ENCODE measurements at regions not wholly inside any gene's neighbourhood (a gene's known extent, or its start where the extent isn't known, plus 50 kb on each side); places are given as distances from the start of the nearest gene placed in this dataset.

DNA sequence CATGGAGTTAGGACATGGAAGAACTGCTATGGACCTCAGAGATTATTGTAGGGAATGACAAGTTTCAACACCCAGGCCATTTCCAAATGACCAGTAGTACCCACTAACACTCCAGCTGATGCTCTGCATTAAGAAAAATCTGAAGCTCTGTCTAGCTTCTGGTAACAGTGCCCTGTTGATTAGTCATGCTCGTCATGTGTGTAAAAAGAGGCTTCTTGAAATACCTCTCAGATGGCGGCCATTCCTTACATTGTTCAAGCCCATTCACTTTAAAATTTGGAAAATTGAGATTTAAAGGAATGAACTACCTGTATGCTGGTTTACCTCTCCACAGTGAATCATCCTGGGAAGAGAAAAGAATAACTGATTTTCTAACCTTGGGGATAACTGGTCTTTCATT lies 527.9 kb upstream of the ARGLU1 start:
- ChIA-PET POLR2A (no interaction called here), CTCF (no interaction called here)
- H3K36me3 Mint-ChIP-seq, result no peaks in the 10 kb centered on the region
- peaks cover 5% of the 10 kb centered on the region for H3K4me1 Mint-ChIP-seq
- no peaks in the 10 kb centered on the region for H3K9me3 Mint-ChIP-seq
- no peak overlapping the region for H3K4me3 Mint-ChIP-seq
- ATAC-seq (no peak), DNase-seq (ENCODE audit: low spot score) (no peak)
- no peak for TF ChIP-seq ZBTB21 (CRISPR knock-in tag; IDR thresholded peaks at IDR 0.05; ENCODE audit: borderline replicate concordance)
- H3K27me3 Mint-ChIP-seq (ENCODE audit: low read depth), result no peaks in the 10 kb centered on the region
- H3K27ac Mint-ChIP-seq, result no peak overlapping the region

- Mint-ChIP-seq H3K4me3 (no peak overlapping the region), H3K27me3 (ENCODE audit: low read depth) (no peaks in the 10 kb centered on the region), H3K4me1 (peaks cover 4% of the 10 kb centered on the region), H3K9me3 (no peaks in the 10 kb centered on the region), H3K36me3 (no peaks in the 10 kb centered on the region), H3K27ac (no peak overlapping the region)
- no peak for DNase-seq (ENCODE audit: low spot score)
- ATAC-seq, result no peak
- ChIA-PET POLR2A (no interaction called here), CTCF (no interaction called here)
- TF ChIP-seq ZNF671 (CRISPR knock-in tag; IDR thresholded peaks at IDR 0.05) (no peak), ATF1 (CRISPR knock-in tag; IDR thresholded peaks at IDR 0.05) (no peak), MYBL2 (CRISPR knock-in tag; IDR thresholded peaks at IDR 0.05) (no peak), ZNF396 (CRISPR knock-in tag; IDR thresholded peaks at IDR 0.05; ENCODE audit: borderline replicate concordance) (no peak), MXD4 (CRISPR knock-in tag; IDR thresholded peaks at IDR 0.05; ENCODE audit: borderline replicate concordance) (no peak), ZNF416 (CRISPR knock-in tag; IDR thresholded peaks at IDR 0.05) (no peak), TEAD1 (CRISPR knock-in tag; IDR thresholded peaks at IDR 0.05) (no peak), PRRX2 (CRISPR knock-in tag; IDR thresholded peaks at IDR 0.05) (no peak)
- TF ChIP-seq, protein P1, sequence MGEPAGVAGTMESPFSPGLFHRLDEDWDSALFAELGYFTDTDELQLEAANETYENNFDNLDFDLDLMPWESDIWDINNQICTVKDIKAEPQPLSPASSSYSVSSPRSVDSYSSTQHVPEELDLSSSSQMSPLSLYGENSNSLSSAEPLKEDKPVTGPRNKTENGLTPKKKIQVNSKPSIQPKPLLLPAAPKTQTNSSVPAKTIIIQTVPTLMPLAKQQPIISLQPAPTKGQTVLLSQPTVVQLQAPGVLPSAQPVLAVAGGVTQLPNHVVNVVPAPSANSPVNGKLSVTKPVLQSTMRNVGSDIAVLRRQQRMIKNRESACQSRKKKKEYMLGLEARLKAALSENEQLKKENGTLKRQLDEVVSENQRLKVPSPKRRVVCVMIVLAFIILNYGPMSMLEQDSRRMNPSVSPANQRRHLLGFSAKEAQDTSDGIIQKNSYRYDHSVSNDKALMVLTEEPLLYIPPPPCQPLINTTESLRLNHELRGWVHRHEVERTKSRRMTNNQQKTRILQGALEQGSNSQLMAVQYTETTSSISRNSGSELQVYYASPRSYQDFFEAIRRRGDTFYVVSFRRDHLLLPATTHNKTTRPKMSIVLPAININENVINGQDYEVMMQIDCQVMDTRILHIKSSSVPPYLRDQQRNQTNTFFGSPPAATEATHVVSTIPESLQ (CRISPR knock-in tag; IDR thresholded peaks at IDR 0.05), result no peak
- TF ChIP-seq, protein P2, sequence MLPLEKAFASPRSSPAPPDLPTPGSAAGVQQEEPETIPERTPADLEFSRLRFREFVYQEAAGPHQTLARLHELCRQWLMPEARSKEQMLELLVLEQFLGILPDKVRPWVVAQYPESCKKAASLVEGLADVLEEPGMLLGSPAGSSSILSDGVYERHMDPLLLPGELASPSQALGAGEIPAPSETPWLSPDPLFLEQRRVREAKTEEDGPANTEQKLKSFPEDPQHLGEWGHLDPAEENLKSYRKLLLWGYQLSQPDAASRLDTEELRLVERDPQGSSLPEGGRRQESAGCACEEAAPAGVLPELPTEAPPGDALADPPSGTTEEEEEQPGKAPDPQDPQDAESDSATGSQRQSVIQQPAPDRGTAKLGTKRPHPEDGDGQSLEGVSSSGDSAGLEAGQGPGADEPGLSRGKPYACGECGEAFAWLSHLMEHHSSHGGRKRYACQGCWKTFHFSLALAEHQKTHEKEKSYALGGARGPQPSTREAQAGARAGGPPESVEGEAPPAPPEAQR (CRISPR knock-in tag; IDR thresholded peaks at IDR 0.05), result no peak
Measured at GRCh38 chr13:107091861-107092260, 523.9 kb upstream of the ARGLU1 start.

GRCh38 chr13:107091428-107091827 lies 523.5 kb upstream of the ARGLU1 start:
- Mint-ChIP-seq H3K36me3 (no peaks in the 10 kb centered on the region), H3K27me3 (ENCODE audit: low read depth) (no peaks in the 10 kb centered on the region), H3K9me3 (no peaks in the 10 kb centered on the region), H3K27ac (no peak overlapping the region), H3K4me1 (peaks cover 8% of the 10 kb centered on the region), H3K4me3 (no peak overlapping the region)
- ATAC-seq (no peak), DNase-seq (ENCODE audit: low spot score) (no peak)
- TF ChIP-seq SP1 (CRISPR knock-in tag; conservative IDR thresholded peaks at IDR 0.05) (no peak), STAT6 (CRISPR knock-in tag; conservative IDR thresholded peaks at IDR 0.05; ENCODE audit: low read depth) (no peak), E2F1 (CRISPR knock-in tag; IDR thresholded peaks at IDR 0.05) (no peak), NFATC4 (CRISPR knock-in tag; IDR thresholded peaks at IDR 0.05) (no peak), FOXP4 (CRISPR knock-in tag; IDR thresholded peaks at IDR 0.05) (no peak)
- TF ChIP-seq, protein P3, sequence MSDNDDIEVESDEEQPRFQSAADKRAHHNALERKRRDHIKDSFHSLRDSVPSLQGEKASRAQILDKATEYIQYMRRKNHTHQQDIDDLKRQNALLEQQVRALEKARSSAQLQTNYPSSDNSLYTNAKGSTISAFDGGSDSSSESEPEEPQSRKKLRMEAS (CRISPR knock-in tag; IDR thresholded peaks at IDR 0.05), result no peak
- TF ChIP-seq, protein P4, sequence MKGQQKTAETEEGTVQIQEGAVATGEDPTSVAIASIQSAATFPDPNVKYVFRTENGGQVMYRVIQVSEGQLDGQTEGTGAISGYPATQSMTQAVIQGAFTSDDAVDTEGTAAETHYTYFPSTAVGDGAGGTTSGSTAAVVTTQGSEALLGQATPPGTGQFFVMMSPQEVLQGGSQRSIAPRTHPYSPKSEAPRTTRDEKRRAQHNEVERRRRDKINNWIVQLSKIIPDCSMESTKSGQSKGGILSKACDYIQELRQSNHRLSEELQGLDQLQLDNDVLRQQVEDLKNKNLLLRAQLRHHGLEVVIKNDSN (CRISPR knock-in tag; IDR thresholded peaks at IDR 0.05), result no peak
- CTCF ChIA-PET, result no interaction called here
- POLR2A ChIA-PET, result no interaction called here
